Peyer's patch (tissue), 4 donors: ENCODE measurements at regions not wholly inside any gene's neighbourhood (a gene's known extent, or its start where the extent isn't known, plus 50 kb on each side); places are given as distances from the start of the nearest gene placed in this dataset.

ENCODE experiments used
- POLR2A ChIP-seq, 2 donors: fragments of 450-650 bp; IDR thresholded peaks; one replicate each; pipeline ENCODE4 v1.5.1; 2017; ENCODE audit warnings: antibody characterized with exemption in 2 of 2, mild to moderate bottlenecking in 2 of 2, moderate library complexity in 2 of 2
- TF ChIP-seq, protein P1 (sequence below), 6 experiments: fragments of 450-650 bp in 4 of 6; fragments of 200-600 bp in 2 of 6; sonication (generic) in 1 of 6; IDR thresholded peaks; one replicate each; pipeline ENCODE4 v1.5.1; 2017 to 2019; ENCODE audit warnings: antibody characterized with exemption in 6 of 6, mild to moderate bottlenecking in 3 of 6, moderate library complexity in 1 of 6

GRCh38 chr7:70872188-70872587, 259.8 kb upstream of the GALNT17 start:
- TF ChIP-seq, protein P1, sequence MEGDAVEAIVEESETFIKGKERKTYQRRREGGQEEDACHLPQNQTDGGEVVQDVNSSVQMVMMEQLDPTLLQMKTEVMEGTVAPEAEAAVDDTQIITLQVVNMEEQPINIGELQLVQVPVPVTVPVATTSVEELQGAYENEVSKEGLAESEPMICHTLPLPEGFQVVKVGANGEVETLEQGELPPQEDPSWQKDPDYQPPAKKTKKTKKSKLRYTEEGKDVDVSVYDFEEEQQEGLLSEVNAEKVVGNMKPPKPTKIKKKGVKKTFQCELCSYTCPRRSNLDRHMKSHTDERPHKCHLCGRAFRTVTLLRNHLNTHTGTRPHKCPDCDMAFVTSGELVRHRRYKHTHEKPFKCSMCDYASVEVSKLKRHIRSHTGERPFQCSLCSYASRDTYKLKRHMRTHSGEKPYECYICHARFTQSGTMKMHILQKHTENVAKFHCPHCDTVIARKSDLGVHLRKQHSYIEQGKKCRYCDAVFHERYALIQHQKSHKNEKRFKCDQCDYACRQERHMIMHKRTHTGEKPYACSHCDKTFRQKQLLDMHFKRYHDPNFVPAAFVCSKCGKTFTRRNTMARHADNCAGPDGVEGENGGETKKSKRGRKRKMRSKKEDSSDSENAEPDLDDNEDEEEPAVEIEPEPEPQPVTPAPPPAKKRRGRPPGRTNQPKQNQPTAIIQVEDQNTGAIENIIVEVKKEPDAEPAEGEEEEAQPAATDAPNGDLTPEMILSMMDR (IDR thresholded peaks at IDR 0.05): no peak
- no peak for TF ChIP-seq POLR2A (IDR thresholded peaks at IDR 0.05)
